DMS 273 treated with DMSO at 0.1 percent for 48 hours (cell line): ENCODE measurements at regions not wholly inside any gene's neighbourhood (a gene's known extent, or its start where the extent isn't known, plus 50 kb on each side); places are given as distances from the start of the nearest gene placed in this dataset.

Experiments
- DNase-seq: peaks from one replicate; lab custom pipeline; 2025; lab: John Stamatoyannopoulos, UW

DNA sequence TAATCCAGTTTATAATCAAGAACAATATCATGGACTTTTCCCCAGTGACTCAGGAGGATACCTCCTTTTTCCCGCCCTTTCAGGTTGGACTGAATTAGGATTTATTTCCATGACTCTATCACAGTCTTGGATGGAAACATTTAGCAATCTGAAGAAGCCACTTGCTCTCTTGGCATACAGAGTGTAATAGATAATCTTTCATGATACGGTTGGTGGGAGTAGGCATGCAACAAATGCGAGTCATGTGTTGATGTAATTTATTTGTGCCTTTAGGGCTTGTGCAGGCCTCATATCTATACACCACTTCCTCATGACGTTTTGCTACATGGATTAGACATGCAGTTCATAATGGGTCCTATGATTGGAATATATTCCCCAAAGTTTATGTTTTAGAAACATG, 54.2 kb upstream of the MCTP2 start:
- no peak for DNase-seq

DNA sequence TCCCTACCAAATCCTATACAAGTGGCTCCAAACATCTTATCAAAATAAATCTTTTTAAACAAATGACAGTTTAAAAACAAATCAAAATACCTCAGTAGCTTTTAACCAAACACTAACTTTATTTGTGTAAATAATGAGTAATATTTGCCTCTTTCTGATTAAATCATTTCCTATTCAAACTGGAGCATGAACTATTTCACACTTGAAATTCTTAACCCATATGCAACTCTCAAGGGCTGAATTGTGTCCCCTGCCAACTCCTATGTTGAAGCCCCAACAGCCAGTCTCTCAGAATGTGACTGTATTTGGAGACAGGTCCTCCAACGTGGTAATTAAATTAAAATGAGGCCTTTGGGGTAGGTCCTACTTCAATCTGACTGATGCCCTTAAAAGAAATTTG, 55.9 kb upstream of the MCTP2 start:
- no peak for DNase-seq

DNA sequence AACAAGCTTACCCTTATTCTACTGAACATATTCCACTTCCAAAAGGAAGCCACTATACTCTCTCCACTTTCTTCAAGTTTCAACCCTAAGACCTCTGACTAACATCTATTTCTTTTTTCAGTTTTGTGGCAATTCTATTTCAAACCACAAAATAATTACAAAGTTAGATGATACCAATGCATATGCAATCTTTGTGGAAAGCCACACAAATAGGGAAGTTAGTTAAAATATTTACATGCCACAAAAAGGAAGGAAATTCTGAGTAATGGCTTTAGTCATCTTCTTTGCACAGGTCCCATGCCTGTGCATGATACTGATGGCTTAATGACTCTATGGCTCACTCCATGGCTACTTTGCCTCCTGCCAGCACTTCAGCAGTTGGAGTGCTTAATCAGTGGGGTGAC, 57.0 kb upstream of the MCTP2 start:
- DNase-seq = no peak

DNA sequence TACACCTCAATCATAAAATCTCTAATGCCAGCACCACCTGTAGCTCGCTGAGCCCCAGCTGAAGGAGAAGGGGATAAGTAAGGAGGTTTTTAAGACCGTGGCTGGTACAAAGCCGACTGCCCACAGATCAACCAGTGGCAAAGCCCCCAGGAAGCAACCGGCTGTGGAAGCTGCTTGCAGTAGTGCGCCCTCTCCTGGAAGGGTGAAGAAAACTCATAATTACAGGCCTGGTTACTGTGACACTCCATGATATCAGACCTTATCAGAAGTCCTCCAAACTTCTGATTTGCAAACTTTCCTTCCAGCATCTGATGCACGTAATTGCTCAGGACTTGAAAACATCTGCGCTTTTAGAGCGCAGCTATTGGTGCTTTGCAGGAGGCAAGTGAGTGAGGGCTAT, 63.1 kb upstream of the MCTP2 start:
- DNase-seq = no peak

DNA sequence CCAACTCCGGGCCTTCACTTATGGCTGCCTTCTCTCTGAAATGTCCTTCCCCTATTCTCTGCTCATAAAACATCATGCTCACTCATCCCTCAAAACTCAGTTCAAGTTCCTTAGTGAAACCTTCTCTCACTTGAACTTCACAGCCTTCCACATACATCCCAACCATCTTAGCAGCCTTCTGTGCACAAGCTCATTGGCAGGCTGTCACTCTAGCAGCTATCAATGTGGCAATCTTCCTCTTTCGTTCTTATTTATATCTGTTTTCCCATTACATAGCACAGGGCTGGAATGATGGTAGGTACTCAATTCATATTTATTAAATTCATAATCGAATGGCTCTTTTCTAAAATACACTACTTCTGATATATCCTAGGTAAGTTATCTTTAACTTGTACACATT, 66.4 kb upstream of the MCTP2 start:
- DNase-seq = no peak

DNA sequence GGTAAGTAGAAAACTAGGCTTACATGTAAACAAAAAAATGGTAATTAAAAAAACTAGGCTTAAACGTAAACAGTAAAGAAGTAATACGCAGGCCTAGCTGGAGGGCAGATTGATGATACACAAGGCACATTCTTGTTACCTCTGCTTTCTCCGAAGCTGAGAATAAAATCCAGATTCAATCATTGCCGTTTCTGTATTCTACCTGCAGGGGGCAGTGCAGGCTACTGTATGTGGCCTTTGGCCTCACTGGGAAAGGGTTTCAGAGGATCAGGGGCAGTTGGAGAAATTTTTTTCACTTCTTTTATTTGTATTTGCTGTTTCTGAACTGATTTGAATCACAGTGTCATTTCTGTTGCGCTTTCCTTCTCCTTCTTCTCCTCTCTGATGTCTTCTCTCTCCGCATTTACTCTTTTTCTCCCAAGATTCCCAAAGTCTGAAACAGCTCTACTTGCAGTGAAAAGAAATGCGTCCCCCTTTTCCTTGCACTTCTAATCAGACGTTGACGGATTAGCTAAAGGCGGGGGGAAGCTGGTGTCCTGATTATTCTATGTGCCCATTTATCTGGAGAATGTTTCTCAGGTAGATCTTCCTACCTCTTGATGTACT, 67.1 kb upstream of the MCTP2 start:
- no peak for DNase-seq

DNA sequence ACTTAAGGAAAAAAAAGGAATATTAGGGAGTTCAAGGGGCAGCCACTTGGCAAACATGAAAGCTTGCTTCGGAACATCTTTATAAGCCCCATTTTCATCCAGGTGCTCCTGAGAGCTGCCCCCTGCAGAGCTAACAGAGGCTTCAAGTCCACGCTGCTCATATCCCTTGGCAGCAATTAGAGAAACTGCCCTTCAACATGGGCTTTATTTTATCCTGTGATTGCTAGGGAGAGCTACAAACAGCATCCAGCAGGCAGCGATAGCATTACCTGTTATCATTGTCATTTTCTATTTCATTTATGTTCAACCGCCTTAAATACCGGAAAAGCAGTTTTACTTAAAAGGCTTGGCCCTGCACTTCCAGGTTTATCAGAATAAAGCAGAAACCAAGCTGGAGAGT, 68.4 kb upstream of the MCTP2 start:
- no peak for DNase-seq

DNA sequence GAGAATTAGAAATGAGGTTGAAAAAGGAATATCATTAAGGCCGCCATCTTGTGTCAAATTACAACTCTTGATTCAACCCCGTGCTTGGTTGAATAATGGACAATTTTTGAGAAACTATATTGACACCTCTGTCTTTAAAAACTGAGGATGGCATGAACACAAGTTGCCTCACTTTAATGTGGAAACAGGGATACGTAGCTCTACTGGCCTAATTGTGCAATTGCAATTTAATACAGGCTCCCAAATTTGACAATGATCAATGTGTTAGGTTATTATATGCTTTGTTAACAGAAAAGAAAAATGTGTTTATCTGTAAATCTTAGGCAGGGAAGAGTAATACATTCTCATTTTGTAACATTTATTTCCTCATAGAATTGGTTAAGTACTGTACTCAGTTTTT, 77.1 kb upstream of the MCTP2 start:
- DNase-seq = no peak

DNA sequence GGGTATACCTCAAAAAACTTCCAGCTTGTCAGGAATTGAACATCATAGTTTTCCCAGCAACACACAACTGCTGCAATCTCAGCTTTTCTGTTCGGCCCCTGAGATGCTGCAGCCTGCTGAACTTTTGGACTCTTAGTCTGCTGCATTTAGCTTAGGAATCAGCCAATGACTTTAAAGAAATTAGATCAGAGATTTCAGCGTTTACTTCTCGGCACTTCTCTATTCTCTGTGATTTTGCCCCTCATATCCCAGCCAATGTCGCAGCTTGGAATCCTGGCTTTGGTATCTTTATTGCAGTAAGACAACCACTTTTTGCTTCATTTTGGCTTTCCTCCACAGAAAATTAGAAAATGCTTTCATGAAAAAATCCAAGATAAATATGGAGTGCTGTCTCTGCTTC, 86.3 kb upstream of the MCTP2 start:
- DNase-seq = no peak

DNA sequence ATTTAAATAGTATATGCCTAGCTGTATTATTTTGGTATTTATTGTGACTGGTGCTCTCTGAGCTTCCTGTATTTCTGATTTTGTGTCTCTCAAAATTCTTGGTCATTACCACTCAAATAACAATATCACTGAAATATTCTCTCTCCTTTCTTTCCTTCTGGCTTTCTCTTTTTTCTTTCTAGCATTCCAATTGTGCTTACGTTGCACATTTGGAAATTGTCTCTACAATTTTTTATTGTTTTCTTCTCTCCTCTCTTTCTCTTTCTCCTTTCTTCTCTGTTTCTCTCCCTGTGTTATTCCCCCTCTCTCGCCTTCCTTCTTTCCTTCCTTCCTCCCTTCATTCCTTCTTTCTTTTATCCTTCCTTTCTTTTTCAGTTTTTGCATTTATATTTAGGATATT, 89.6 kb upstream of the MCTP2 start:
- no peak for DNase-seq

DNA sequence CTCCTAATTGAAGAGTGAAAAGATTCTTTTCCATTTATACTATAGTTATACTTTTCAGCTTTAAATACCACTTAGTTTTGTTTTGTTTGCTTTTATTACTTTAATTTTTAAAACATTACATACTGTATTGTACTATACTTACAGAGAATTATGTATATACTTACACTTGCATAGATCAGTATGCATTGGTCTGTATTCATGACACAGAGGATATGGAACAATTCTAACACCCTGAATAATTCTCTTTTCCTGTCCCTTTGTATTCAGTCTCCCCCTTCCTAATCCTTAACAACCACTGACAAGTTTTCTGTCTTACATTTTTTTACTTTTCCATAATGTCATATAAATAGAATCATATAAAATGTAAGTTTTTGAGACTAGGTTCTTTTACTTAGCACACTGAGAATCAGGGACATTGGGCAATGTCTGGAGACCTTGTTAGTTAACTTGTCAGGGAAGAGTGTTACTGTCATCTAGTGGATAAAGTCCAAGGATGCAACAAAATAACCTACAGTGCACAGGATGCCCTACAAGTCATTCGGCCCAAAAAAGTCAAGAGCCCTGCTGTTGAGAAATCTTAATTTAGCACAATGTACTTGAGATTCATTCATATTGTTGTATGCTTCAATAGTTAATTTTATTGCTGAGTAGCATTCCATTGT, 95.7 kb upstream of the MCTP2 start:
- no peak for DNase-seq

DNA sequence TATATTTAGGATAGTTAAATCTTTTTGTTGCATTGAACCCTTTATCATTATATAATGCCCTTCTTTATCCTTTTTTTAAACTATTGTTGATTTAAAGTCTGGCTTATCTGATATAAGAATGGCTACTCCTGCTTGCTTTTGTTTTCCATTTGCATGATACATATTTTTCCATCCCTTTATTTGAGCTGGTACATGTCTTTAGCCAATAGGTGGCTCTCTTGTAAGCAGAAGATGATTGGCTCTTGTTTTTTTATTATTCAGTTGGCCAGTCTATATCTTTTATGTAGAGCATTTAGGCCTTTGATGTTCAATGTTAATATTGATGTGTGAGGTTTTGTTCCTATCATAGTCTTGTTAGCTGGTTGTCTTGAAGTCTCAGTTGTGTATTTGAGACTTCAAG, 99.5 kb upstream of the MCTP2 start:
- no peak for DNase-seq

DNA sequence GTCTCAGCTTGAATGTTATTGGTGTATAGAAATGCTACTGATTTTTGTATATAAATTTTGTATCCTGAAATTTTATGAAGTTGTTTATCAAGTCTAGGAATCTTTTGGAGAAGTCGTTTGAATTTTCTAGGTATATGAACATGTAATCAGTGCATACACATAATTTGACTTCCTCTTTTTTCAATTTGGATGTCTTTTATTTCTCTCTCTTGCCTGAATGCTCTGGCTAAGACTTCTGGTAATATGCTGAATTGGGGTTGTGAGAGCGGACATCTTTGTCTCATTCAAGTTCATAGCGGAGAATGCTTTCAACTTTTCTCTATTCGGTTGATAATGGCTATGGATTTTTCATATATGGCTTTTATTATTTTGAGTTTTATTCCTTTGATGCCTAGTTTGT, 100.9 kb upstream of the MCTP2 start:
- DNase-seq = no peak

DNA sequence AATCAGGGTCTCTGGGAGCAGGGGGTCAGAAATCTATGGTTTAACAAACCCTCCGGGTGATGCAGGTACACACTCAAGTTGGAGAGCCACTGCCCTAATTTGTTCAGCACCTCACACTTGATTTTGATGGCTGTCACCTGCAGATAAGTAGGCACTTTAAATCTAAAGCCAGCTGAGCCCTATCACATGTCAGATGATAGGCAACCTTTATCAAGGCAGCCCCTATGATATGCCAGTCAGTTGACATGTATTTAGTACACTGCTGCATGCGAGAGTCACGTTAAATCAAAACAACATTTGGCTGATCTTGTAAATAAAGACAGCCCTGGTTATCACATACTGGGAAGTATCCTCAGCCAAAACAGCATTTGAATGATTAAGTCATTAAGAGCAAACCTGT, 104.4 kb upstream of the MCTP2 start:
- DNase-seq = no peak

DNA sequence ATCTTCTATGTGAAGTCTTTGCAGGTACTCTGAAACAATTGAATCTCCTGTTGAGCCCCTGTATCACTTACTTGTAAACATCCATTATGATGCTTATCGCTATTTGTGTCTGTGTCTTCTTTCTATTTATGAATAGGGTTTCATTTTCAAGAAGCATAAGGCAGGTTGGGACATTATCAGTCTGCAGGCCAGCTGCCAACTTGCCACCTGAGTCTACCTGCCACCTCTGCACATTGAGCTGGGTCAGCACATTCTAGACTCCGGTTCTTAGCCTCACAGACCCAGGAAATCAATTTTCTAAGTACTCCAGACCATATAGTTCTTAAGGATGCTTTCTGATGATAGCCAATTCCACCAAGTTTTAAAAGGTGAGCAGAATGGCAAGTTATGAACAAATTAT, 105.7 kb upstream of the MCTP2 start:
- no peak for DNase-seq

DNA sequence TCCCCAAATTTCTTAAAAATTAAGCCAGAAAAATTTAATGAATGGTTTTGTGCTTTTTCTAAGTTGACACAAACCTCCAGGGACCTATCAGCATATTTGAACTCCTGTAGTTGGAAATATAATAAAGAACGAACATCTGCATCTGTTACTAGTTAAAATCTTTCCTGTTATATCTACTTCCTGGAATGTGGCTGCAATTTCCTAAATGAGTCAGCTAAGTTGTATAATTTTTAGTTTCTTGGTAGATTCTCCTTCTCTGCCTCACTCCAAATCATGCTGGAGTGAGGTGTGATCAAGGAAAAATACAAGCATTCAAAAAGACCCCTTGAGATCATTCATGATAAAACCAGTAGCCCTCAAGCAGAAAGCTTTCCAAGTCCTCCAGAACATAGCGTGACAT, 106.2 kb upstream of the MCTP2 start:
- no peak for DNase-seq

DNA sequence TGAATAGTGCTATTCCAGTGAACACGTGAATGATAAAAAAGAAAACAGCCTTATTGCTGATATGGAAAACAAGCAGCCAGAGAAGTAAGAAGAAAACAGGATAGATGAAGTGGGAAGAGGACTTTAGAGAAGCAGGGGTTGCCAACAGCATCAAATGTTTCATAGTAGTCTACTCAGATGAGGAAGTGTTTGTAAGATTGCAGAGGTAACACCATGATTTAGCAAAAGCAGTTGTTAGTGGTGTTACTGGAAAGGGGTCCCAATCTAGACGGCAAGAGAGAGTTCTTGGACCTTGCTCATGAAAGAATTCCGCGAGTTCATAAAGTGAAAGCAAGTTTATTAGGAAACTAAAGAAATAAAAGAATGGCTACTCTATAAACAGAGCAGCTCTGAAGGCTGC, 108.8 kb upstream of the MCTP2 start:
- no peak for DNase-seq

DNA sequence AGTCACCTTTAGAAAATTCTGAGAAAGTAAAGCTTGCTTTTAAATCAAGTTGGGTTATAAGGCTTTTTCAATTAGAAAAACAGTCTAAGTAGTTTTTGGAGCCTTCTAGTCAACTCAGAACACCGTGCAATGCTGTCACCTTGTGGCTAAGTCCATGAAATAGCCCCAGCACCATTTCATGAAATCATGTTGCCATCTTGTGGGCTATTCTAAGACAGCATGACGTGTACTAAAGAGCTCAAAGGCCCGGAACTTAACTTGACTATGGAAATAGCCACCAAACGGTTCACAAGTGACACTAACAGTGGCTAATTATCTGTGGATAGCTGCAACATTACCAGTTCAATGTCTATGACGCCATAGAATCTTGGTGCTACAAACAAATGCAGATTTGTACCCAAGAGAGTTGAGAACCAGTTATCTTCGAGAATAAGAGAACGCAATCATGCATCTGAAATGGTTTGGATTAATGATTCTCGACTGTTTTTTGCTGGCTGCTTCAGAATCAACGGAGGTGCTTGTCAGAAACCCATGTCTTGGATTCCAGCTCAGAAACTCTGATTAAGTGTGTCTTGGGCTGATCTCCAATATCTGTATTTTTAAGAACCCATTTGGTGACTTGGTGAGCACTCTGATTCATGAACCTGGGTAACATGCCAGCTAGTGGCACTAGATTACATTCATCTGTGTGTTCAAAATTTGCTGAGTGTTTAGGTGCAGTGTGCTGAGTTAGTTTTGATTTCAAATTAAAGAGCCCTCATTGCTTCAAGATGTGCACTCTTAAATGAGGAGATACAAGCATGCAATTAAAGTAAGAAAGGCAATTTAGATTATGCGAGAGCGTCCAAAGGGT, 111.2 kb upstream of the MCTP2 start:
- DNase-seq = peak; percentile 17

DNA sequence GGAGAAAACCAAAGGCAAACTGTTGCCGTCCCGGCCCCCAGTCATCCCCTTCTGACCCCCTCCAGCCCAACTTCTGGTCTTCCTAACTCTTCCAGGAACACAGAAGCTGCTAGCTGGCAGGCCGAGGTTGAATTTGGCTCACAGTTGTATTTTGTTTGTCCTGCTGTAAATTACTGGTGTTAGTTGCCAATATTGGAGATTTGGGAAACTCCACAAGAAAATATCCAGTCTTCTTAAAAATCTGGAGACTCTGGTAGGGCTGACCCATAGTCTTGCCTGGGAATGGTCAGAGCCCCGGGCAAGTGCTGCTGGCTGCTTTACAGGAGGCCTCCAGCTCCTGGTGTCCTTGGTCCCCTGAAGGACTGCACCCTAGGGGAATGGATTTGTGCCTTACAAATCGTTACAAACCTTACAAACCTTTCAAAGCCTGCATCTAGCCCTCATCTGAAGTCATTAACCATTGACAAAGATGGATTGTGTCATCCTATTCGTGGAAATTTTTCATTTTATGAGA, 112.0 kb upstream of the MCTP2 start:
- no peak for DNase-seq

DNA sequence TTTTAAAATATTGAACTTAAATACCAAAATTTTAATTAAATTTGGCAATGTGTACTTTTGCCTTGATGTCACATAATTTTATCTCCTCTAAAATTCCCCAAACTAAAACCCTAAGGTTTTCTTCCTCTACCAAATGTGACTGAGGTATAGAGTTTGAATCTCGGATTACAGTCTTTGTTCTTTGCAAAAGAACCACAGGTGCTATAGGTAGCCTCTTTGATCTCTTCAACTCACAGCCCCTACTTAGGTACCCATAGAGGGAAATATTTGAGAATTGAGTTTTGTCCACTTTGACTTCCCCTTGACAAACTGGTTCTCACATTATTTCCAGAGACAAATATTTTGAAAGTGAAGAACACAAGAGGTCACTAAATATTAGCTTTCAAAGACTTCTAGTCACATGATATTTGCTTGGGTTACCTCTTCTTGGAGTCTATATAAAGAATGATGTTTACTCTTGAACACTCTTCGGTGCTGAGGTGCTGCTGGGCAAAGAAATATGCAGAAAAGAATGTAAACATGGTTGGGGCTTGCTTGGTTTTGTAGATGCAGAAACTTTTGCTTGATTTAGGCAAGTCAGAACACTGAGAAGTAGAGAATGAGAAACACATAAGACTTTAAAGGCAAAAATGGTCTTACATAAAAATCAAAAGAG, 120.8 kb upstream of the MCTP2 start:
- DNase-seq = no peak

DNA sequence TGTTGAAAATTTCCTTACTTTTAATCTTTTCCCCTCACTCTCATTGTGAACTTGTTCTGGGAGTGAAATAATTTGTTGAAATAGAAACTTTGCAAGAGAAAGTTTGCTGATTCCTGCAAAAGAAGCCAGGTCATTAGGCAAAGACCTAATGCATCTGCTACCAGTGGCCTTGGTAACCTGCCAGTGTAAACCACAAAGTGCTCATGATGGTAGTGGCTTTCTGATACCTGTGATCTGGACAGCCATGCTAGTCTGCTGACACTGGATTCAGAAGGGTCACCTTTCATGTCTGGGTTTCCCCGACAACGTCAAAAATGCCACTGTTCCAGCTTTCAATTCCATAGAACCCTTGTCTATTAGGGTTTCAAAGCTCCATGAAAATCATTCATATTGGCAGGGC, 123.7 kb upstream of the MCTP2 start:
- DNase-seq = no peak

DNA sequence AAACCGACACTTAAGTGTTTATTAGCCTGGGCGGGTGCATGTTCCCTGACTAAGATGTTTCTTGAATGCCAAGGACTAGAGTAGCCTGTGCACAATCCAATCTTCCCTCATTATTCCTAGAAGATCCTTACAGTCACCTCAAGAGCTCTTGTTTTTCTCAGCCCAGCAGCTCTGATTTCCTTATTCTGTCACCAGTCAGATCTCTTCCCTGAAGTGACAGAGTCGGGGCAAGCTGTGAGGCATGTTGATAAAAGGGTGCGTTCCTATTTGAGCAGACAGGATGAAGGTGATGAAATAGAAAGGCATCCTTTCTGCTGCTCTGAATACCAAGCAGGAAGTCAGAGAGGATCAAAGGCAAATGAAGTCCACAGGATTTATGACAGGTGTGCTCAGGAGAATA, 125.6 kb upstream of the MCTP2 start:
- DNase-seq = no peak

DNA sequence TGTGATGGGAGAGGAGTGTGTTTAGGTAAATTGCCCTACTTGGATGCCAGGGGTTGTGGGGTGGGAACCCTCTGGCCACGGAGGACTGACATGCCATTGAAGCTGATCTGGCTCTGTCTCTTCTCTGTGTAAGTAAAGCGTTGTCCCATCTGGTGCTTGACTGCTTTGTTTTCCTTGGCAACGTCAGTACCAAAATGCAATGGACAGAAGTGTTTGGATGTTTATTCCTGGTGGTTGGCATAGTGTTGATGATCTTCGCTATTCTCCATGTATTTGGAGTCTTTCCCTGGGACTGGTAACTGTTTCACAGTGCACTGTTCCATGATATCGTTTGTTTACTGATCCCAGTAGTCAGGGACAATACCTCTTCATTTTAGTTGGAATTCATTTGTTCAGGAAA, 130.5 kb upstream of the MCTP2 start:
- DNase-seq = no peak
